K562 (cell line): ENCODE measurements at regions not wholly inside any gene's neighbourhood (a gene's known extent, or its start where the extent isn't known, plus 50 kb on each side); places are given as distances from the start of the nearest gene placed in this dataset.

Experiments
- KDM2B ChIP-seq: fragments of 250-450 bp; sonication (Bioruptor Pico); IDR thresholded peaks from 2 replicates; pipeline ENCODE4 v1.8.0; 2021; ENCODE audit warnings: mild to moderate bottlenecking, moderate library complexity
- MXI1 ChIP-seq: IDR thresholded peaks from 2 replicates; pipeline ENCODE4 v1.6.1; 2011; ENCODE audit warnings: low read depth, mild to moderate bottlenecking, improper control_type of control experiment, low read length
- MYNN ChIP-seq, 2 experiments: sonication (generic); formaldehyde crosslinking in 1 of 2; IDR thresholded peaks; 2 replicates each; pipeline versions ENCODE4 v1.5.0 to v1.6.1; 2016 to 2020; ENCODE audit warnings: antibody characterized with exemption in 1 of 2, missing genetic modification reagents in 1 of 2
- POLR2A ChIP-seq: fragments of 450-650 bp; conservative IDR thresholded peaks from 2 replicates; pipeline ENCODE4 v1.6.1; 2016
- RFX5 ChIP-seq: IDR thresholded peaks from 2 replicates; pipeline ENCODE4 v1.6.1; 2011; ENCODE audit warnings: low read depth, mild to moderate bottlenecking, improper control_type of control experiment, low read length
- SMAD4 ChIP-seq: fragments of 250-450 bp; sonication (Bioruptor Pico); conservative IDR thresholded peaks from 2 replicates; pipeline ENCODE4 v1.8.0; 2021; ENCODE audit warnings: inconsistent platforms, mild to moderate bottlenecking, moderate library complexity
- ZNF274 ChIP-seq: IDR thresholded peaks from 2 replicates; pipeline ENCODE4 v1.6.1; 2011; ENCODE audit warnings: low read depth, mild to moderate bottlenecking, low read length, moderate library complexity, borderline replicate concordance
- TF ChIP-seq, protein P1 (sequence below): fragments of 150-350 bp; conservative IDR thresholded peaks from 2 replicates; pipeline ENCODE4 v1.6.1; 2014; ENCODE audit warnings: low read length
- TF ChIP-seq, protein P2 (sequence below), 3 experiments: IDR thresholded peaks in 2 of 3; conservative IDR thresholded peaks in 1 of 3; 2 replicates each; pipeline ENCODE4 v1.5.1; 2011 to 2012; ENCODE audit warnings: low read length in 3 of 3, mild to moderate bottlenecking in 3 of 3, control low read depth in 2 of 3, improper control_type of control experiment in 1 of 3, inconsistent platforms in 1 of 3, low read depth in 1 of 3, mixed read lengths in 1 of 3, moderate library complexity in 1 of 3; ENCODE audit not compliant: insufficient read depth in 2 of 3

DNA sequence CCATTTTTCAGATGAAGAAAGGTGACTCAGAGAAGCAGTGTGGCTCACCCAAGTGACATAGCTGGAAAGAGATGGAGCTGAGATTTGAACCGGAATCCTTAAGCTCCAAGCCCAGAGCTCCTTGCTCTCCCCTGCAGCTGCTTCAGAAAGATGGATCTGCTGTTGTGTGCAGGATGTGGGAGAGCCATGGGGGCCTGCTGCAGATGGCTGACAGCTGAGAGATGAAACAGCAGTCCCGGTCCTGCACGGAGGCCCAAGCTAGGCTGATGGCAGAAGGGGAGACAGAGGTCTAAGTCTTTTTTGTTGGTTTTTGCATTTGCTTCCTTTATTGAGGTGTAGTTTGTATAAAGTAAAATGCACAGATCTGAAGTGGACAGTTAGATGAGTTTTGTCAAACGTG is 69.8 kb upstream of the FOXP4 start:
- TF ChIP-seq RFX5 (no peak), POLR2A (no peak), ZNF274 (no peak), KDM2B (no peak), MXI1 (no peak), MYNN (IDR thresholded peaks at IDR 0.05) (no peak), MYNN (CRISPR knock-in tag; IDR thresholded peaks at IDR 0.05) (no peak), SMAD4 (CRISPR knock-in tag) (no peak)
- TF ChIP-seq, protein P1, sequence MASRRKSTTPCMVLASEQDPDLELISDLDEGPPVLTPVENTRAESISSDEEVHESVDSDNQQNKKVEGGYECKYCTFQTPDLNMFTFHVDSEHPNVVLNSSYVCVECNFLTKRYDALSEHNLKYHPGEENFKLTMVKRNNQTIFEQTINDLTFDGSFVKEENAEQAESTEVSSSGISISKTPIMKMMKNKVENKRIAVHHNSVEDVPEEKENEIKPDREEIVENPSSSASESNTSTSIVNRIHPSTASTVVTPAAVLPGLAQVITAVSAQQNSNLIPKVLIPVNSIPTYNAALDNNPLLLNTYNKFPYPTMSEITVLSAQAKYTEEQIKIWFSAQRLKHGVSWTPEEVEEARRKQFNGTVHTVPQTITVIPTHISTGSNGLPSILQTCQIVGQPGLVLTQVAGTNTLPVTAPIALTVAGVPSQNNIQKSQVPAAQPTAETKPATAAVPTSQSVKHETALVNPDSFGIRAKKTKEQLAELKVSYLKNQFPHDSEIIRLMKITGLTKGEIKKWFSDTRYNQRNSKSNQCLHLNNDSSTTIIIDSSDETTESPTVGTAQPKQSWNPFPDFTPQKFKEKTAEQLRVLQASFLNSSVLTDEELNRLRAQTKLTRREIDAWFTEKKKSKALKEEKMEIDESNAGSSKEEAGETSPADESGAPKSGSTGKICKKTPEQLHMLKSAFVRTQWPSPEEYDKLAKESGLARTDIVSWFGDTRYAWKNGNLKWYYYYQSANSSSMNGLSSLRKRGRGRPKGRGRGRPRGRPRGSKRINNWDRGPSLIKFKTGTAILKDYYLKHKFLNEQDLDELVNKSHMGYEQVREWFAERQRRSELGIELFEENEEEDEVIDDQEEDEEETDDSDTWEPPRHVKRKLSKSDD = no peak
- TF ChIP-seq, protein P2, sequence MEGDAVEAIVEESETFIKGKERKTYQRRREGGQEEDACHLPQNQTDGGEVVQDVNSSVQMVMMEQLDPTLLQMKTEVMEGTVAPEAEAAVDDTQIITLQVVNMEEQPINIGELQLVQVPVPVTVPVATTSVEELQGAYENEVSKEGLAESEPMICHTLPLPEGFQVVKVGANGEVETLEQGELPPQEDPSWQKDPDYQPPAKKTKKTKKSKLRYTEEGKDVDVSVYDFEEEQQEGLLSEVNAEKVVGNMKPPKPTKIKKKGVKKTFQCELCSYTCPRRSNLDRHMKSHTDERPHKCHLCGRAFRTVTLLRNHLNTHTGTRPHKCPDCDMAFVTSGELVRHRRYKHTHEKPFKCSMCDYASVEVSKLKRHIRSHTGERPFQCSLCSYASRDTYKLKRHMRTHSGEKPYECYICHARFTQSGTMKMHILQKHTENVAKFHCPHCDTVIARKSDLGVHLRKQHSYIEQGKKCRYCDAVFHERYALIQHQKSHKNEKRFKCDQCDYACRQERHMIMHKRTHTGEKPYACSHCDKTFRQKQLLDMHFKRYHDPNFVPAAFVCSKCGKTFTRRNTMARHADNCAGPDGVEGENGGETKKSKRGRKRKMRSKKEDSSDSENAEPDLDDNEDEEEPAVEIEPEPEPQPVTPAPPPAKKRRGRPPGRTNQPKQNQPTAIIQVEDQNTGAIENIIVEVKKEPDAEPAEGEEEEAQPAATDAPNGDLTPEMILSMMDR (IDR thresholded peaks at IDR 0.05 in 2 of 3, conservative IDR thresholded peaks at IDR 0.05 in 1 of 3; ENCODE audit: insufficient read depth in 2 of 3, low read depth in 1 of 3, low read length in 3 of 3) = no peak
